HG03575 (cell line): ENCODE measurements at regions not wholly inside any gene's neighbourhood (a gene's known extent, or its start where the extent isn't known, plus 50 kb on each side); places are given as distances from the start of the nearest gene placed in this dataset.

Experiments
- ATAC-seq: cut with Tn5 transposase; IDR thresholded peaks from one replicate; pipeline ENCODE4 v1.9.1; 2021; ENCODE audit not compliant: unreplicated experiment, insufficient number of reproducible peaks, low FRiP score; ENCODE audit errors: extremely low read depth

DNA sequence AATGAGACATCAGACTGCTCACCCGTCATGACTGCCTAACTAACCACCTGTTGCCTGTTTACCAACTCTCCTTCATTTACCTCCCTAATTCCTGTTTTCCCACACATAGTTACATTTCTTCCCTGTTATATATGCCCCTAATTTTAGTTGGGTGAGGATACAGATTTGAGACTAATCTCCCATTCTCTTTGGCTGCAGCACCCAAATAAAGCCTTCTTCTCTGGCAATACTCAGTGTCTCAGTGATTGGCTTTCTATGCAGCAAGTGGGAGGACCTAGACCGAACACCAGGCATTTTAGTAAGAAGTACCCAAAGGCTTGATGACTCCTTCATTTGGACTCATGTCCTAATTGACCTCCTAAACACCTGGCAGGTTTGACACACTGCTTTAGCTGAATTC is 147.2 kb downstream of the TRIB2 start:
- ATAC-seq = no peak

DNA sequence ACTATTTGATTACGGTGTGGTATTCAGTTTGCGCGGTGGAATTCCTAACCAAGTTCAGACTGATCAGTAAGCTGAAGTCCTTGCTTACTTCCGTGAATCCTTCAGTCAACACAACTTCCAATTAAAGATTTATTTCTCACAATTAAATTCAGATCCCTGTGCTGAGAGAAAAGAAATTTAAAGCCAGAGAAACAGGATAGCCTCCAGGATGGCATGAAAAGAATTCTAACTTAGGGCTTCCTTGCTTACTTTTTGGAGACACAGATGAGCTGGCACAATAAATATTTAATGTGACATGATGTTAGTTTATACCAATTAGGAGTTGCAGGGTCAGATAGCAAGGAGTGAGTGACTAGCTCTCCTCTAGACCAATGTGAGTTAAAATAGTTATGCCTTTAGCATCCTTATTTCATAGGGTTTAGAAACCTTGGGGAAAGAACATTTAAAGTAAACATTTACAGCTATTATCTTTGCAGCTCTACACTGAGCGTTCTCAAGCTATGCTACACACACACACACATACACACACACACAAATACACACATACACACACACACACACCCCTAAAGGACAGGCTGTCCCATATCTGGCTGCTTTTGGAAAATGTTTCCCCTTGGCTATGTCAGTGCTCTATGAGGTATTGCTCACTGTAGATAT is 151.0 kb downstream of the TRIB2 start:
- ATAC-seq = no peak

DNA sequence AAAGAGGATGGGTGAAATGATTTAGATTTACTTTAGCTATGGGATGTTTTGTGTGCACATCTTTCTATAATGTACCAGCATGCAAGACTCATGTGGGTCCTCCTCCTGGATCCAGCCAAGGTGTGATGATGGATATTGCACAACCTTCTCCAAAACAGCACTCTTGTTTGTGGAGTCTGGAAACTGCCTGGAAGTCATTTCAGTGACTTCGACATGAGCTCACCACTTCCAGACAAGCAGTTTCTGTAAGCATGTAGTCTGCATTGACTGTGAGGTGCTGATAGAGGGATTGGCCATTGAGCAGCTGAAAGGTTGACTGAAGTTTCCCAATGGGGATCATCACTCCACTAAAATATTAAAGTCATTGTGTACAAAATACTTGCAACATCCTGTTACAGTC is 154.0 kb downstream of the TRIB2 start:
- ATAC-seq = no peak

DNA sequence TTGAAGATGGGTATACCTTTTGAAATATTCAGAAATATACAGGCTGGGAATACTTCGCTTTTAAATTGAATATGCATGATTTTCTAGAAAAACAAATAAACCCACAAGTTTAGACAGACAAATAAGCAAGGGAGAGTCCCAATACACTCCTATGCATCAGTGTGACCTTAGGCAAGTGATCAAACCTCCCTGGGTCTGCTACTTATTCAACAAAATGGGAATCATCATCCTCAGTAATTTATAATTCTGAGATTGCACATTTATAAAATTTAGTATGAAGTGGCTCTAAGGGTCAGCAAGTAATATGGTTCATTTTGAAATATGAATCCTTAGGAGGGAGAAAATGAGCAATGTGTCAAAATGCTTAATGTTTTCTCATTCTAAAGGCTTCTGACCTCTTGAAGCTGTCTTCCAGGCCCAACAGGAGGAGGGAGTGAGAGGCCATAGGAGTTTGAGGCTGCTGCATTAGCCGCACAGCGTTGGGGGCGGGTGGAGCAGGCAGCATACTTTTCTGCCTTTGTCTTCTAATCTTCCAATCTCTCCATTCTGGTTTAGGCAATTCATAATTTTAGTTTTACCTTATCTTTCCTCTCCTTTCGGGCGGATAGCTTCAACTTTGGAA is 155.1 kb downstream of the TRIB2 start:
- no peak for ATAC-seq

DNA sequence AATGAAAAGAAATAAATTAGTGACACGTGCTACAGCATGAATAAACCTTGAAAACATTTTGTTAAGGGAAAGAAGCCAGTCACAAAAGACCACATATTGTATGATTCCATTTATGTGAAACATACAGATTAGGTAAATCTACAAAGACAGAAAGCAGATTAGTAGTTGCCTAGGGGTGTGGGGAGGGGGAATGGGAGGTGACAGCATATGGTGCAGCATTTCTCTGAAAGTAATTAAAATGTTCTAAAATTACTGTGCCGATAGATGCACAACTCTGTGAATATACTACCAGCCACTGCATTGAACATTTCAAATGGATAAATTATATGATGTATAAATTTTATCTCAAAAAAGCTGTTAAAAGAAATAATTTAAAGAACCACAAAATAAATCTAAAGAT is 161.0 kb downstream of the TRIB2 start:
- ATAC-seq = no peak

DNA sequence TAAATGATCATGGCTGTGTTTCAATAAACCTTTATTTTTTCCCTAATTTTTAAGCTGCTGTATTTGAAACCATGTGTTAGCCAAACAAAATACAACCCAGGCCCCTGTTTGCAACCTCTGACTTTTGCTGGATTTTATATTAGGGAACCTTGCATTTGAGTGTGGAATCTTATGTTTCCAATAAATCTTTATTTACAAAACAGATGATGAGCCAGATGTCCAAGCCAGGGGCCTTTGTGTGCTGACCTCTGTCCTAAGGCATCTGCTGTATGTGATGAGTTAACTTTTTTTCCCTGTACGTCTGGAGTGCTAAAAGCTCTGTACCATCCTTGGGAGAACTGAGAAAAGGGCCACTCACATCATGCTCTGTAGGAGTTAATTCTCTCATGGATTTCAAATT is 162.9 kb downstream of the TRIB2 start:
- no peak for ATAC-seq

DNA sequence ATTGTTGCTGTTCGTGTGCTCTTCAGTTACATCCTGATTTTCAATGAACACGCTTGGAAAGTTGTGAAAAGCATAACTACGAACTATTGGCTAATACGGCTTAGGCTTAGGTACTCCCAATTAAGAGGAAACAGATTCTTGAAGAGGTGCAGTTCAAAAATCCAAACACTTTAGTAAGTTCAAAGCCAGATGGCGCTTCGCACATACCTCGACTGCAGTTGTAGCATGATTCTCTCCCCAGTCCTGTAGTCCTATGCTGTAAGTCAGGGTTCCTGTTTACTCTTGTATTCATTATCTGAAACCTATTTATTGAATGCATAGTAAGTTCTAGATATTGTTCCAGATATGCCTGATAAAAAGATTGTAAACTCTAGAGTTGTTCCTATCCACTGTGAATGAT is 165.2 kb downstream of the TRIB2 start:
- no peak for ATAC-seq

DNA sequence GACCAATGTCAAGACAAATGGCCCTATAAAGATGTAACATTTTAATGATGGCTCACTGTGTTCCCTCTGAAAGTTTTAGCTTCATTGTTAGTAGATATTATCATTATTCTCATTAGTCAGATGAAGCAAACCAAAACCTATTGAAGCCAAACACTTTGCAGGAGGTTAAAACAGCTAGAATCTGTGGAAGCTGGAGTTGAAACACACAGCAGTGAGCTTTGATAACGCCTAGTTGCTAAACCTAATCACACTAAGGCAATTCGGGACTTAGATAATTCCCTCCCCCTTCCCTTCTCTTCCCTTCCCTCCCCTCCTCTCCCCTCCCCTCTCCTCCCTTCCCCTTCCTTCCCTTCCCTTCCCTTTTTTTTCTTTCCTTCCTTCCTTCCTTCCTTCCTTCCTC is 165.7 kb downstream of the TRIB2 start:
- ATAC-seq = no peak

DNA sequence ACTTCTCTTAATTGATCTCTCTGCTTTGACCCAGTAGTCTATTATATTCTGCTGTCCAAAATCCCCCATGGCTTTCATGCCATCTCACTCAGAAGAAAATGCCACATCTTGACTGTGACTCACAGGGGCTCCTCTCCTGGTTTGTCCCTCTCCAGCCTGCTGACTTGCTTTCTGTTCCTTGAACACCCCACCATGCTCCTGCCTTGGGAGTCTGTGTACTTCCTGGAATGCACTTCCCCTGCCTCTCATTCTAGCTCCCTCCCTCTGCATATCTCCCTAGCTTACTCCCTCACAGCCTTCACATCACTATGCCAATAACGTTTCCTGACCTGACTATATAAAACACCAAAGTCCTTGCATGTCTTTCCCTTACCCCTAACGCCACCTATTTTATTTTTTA is 167.2 kb downstream of the TRIB2 start:
- ATAC-seq = no peak

DNA sequence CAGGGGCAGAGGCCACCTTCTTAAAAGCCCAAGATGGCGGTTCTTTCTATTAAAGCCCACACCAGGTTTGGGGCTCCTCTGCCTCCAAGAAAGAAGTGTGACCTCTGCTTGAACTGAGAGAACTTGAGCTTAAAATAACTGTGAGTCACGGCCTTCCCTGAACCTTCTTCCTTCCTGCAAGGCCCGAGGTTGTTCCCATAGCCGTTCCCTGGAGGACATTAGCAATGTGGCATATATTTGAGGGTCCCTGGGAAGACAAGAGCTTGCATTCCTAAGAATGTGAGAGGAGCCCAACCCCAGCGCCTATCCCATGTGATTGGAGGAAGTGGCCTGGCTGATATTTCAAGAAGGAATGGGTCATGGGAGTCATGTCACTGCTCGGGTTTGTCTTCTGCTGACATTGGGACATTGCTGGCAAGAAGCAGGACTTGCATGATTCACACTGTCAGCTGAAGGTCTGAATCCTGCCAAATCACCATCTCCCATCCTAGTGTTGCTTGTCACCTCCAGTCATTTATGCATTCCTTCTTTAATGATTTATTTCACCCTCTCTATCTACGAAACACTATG is 168.1 kb downstream of the TRIB2 start:
- no peak for ATAC-seq

DNA sequence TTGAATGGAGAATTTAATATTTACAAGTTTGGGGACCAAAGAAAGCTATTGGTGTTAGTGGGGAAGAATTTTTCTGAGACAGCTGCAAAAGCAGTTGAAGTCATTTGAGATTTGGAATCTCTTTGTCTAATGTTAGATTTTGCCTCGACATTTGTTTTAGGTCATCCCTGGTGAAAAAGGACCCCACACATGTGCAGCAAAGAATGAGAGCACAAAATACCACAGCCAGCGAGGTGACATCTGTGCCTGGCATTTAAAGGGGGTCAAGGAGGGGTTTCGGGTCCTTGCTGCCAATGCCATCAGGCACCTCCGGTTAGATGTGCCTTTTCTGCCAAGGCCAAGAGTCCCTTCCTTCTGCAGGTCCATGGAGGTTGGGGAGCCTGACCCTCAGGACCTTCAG is 173.3 kb downstream of the TRIB2 start:
- ATAC-seq = no peak

DNA sequence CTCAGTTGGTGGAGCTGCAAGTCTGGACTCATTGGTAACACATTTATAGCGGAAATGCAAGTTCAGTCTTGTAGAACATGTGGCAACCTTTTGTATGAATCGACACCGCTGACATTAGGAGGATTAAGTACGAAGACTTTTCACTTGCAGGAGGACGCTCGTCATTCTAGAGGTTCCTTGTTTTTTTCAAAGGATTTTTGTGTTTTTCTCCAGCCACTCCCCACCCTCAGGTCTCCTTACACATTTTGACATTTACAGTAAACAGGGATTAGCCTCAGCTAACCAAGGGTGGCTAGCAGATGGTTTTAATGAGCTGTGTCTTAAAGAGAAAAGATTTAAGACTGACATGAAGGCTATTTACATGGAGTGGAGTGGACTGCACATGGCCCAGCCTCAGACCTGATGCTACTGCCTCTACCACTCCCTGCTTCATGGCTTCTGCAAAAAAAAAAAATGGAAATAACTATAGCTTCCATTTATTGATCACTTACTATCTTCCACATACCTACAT is 173.8 kb downstream of the TRIB2 start:
- no peak for ATAC-seq

DNA sequence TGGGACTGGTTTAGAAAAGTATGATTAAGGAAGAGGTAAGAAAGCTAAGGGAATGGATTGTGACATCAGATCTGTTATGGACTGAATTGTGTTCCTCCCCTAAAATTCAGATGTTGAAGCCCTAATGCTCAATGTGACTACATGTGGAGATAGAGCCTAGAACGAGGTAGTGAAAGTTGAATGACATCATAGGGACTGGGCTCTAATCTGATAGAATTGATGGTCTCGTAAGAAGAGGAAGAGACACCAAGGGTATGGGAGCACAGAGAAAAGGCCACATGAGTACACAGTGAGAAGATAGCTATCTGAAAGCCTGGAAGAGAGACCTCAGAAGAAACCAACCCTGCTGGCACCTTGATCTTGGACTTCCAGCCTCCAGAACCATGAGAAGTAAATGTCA is 178.3 kb downstream of the TRIB2 start:
- ATAC-seq = no peak

DNA sequence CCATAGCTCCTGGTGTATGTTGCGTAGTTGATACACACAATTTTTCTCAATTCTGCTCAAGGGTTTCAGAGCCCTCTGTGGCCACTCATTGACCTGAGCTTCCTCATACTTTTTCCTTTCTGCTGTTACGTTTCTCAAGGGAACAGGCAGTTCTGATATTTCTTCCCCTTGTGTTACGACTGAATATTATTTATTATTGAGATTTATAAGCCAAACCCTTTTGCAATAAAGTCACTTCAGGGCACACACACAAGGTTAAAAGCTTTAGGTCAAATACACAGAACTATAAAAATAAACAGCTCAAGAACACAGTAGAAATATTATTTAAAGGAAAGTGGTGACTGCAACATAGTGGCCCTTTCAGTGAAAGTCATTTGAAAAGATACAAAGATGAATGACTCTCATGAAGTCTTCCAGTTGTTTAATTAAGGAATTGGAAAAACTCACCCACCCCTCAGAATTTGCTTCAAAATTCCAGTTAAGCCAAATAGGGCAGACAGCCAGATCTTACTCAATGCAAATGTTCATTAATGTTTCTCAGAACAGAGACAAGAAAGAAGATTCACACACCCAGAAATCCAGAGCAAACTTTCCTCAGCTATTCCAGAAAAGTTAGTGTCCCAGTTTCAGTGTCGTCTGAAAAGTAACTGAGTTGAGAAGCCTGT is 179.7 kb downstream of the TRIB2 start:
- no peak for ATAC-seq

DNA sequence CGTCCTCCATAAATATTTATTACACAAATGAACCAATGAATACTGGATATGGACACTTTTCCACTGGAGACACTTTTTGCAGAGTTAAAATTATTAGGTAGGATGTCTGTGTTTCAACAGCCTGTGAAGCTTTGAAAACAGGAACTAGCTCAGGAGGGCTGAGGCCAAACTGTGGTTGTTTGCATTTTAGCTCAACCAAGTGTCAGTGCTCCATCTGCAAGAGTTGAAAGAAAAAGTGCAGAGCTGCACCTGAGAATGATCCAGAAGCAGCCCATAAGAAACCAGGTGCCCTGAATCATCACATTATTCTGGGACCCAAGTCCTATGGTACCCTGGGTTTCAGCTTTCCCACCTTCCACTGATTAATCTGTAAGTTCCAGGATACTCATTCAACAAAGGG is 180.4 kb downstream of the TRIB2 start:
- ATAC-seq = no peak

DNA sequence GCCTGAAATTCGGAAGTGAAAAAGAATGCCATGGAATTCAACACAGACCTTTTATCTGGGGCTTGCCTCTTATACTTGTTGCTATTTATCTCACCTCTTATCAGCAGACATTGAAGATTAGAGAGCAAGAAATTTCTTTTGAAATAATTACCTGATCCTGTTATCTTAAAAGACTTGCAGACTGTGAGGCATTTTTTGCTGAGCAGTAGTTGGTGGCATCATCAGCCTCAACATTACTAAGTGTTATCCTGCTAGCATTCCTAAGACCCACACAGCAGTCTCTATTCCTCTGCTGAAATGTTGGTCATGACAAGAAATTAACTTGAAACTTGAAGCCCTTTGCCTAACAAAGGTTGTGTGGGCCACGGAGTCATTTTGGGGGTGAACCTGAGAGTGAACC is 186.5 kb downstream of the TRIB2 start:
- no peak for ATAC-seq

DNA sequence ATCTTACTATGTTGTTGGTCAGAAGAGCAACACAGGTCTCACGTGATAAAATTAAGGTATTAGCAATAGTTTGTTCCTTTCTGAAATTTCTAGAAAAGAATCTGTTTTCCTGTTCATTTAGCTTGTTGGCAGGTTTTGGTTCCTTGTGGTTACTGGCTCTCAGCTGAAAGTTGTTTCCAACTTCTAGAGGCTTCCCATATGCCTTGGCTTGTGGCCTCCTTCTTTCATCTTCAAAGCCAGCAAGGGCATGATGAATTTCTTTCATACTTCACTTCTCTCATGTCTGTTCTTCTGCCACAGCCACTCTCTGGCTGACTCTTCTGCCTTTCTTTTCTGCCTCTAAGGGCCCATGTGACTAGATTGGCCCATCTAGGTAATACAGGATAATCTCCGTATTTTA is 193.7 kb downstream of the TRIB2 start:
- ATAC-seq = no peak

DNA sequence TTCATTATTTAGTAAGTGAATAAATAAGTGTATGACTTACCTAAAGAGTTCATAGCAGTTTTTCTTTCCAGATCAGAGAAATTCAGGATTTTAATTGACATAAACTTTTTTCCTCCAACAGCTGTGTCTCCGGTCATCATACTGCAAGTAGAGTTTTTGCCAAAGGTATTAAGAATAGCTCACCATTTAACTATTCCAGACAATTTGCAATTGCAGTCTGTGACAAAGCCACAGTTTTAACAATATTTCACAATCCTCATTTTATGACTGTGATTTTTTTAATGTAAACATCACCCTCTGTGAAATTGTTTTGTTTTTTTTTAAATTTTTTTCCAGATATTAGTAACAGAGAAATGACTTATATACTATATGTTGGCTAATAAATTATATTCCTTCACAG is 199.1 kb downstream of the TRIB2 start:
- no peak for ATAC-seq

DNA sequence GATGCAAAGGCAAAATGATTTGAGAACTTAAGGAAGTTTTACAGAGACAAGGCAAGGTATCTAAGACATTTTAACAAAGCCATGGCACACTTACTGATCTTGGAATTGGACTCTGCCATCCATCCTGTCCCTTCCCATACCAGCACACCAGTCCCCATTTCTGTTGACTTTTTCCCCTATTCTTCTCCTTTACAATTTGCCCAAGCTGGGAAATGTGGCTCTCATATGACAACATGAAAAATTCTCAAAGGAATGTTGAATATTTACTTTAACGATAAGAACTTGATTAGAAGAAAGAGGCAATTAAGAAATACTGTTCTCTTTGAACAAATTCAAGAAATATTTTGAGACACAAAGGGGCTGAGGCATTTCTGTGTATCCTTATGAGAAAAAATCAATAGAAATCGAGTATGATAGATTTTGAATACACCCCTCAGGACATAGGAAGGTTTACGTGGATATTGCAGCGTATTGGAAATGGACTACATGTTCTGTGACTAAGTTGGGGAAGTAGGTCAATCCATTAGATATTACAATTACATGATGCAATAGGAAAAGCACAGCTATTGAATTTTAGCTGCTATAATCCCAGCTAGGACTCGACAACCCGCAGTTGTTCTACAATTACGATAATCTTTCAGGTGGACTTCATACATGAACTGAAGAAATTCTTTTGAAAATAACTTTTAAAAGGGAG is 201.6 kb downstream of the TRIB2 start:
- no peak for ATAC-seq
